Glutamatergic neuron (in vitro differentiated cells): ENCODE measurements at regions not wholly inside any gene's neighbourhood (a gene's known extent, or its start where the extent isn't known, plus 50 kb on each side); places are given as distances from the start of the nearest gene placed in this dataset.

Experiments
- DNase-seq: peaks from one replicate; pipeline ENCODE4 v3.0.0; 2022
- H3K27ac Mint-ChIP-seq: one replicate; pipeline ENCODE4 v1.8.0; 2020; ENCODE audit warnings: mild to moderate bottlenecking, mixed read lengths, inconsistent platforms; ENCODE audit not compliant: unreplicated experiment
- H3K27me3 Mint-ChIP-seq: one replicate; pipeline ENCODE4 v1.8.0; 2020; ENCODE audit warnings: mild to moderate bottlenecking, moderate library complexity, mixed read lengths, inconsistent platforms; ENCODE audit not compliant: unreplicated experiment
- H3K36me3 Mint-ChIP-seq: one replicate; pipeline ENCODE4 v1.8.0; 2020; ENCODE audit warnings: mild to moderate bottlenecking, mixed read lengths, inconsistent platforms; ENCODE audit not compliant: unreplicated experiment
- H3K4me1 Mint-ChIP-seq: one replicate; pipeline ENCODE4 v1.8.0; 2020; ENCODE audit warnings: mild to moderate bottlenecking, low read depth, mixed read lengths, inconsistent platforms; ENCODE audit not compliant: unreplicated experiment
- H3K4me3 Mint-ChIP-seq: one replicate; pipeline ENCODE4 v1.8.0; 2020; ENCODE audit warnings: mild to moderate bottlenecking, mixed read lengths, inconsistent platforms; ENCODE audit not compliant: unreplicated experiment
- H3K9me3 Mint-ChIP-seq: one replicate; pipeline ENCODE4 v1.8.0; 2020; ENCODE audit warnings: mild to moderate bottlenecking, moderate library complexity, mixed read lengths, inconsistent platforms; ENCODE audit not compliant: unreplicated experiment
- CTCF ChIP-seq: fragments of 200-600 bp; sonication (generic); IDR thresholded peaks from one replicate; pipeline ENCODE4 v1.5.0; 2021; ENCODE audit not compliant: partially characterized antibody, unreplicated experiment

GRCh38 chr9:86818636-86819035, 128.7 kb downstream of the GAS1 start:
- peaks cover 4% of the 10 kb centered on the region for H3K36me3 Mint-ChIP-seq

GRCh38 chr9:86816868-86817267, 130.4 kb downstream of the GAS1 start:
- no peaks in the 10 kb centered on the region for H3K27me3 Mint-ChIP-seq
- no peaks in the 10 kb centered on the region for H3K36me3 Mint-ChIP-seq
- H3K9me3 Mint-ChIP-seq: peaks cover 4% of the 10 kb centered on the region
- no peaks in the 10 kb centered on the region for H3K4me1 Mint-ChIP-seq
- H3K27ac Mint-ChIP-seq: no peak overlapping the region
- TF ChIP-seq CTCF: no peak
- H3K4me3 Mint-ChIP-seq: no peak overlapping the region
- no peak for DNase-seq

More at GRCh38 chr9:86818636-86819035, 128.7 kb downstream of the GAS1 start:
- Mint-ChIP-seq H3K4me1 (no peaks in the 10 kb centered on the region), H3K9me3 (peaks cover 4% of the 10 kb centered on the region), H3K27me3 (no peaks in the 10 kb centered on the region), H3K27ac (no peak overlapping the region), H3K4me3 (no peak overlapping the region)
- no peak for TF ChIP-seq CTCF
- no peak for DNase-seq

- Mint-ChIP-seq H3K9me3 (peaks cover 4% of the 10 kb centered on the region), H3K4me1 (no peaks in the 10 kb centered on the region), H3K36me3 (no peaks in the 10 kb centered on the region), H3K27ac (no peak overlapping the region), H3K4me3 (no peak overlapping the region), H3K27me3 (no peaks in the 10 kb centered on the region)
- no peak for DNase-seq
- TF ChIP-seq CTCF: no peak
Observed at GRCh38 chr9:86816366-86816765, 130.9 kb downstream of the GAS1 start.

GRCh38 chr9:86812616-86813015, 134.7 kb downstream of the GAS1 start:
- no peak overlapping the region for H3K4me3 Mint-ChIP-seq
- H3K27me3 Mint-ChIP-seq: no peaks in the 10 kb centered on the region
- no peak for TF ChIP-seq CTCF
- H3K4me1 Mint-ChIP-seq: no peaks in the 10 kb centered on the region
- H3K36me3 Mint-ChIP-seq: no peaks in the 10 kb centered on the region
- H3K9me3 Mint-ChIP-seq: peaks cover 2% of the 10 kb centered on the region
- no peak for DNase-seq
- H3K27ac Mint-ChIP-seq: no peak overlapping the region

GRCh38 chr9:86809759-86810367, 137.4 kb downstream of the GAS1 start:
- no peaks in the 10 kb centered on the region for H3K27me3 Mint-ChIP-seq
- no peaks in the 10 kb centered on the region for H3K36me3 Mint-ChIP-seq
- no peak for TF ChIP-seq CTCF
- peaks cover 2% of the 10 kb centered on the region for H3K9me3 Mint-ChIP-seq
- no peak overlapping the region for H3K27ac Mint-ChIP-seq
- H3K4me3 Mint-ChIP-seq: no peak overlapping the region
- H3K4me1 Mint-ChIP-seq: no peaks in the 10 kb centered on the region
- no peak for DNase-seq
